ENCODE measurements at regions not wholly inside any gene's neighbourhood (a gene's known extent, or its start where the extent isn't known, plus 50 kb on each side); places are given as distances from the start of the nearest gene placed in this dataset.
"Not testable (repeated sequence)": the region's sequence is repeated elsewhere in the genome, so short reads cannot be mapped to it uniquely, and the experiment has no call there.

DNA sequence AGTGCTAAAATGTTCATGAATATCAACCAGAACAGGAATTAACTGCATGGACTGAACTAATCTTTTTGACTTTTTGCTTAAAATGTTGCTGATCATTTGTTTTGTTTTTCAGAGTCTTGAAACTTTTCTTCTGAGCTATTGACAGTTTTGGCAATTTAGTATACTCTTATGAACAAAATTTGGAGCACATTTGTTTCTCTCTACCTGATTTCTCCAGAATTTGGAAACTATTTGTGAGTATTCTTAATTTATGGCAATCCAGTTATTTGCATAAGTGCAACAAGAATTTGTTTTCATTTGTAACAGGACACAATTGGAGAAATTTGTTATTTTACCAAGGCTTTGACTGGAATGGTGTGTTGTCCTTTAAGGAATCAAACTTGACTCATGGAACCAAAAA lies 107.4 kb downstream of the RTP4 start:
- not testable (repeated sequence) for DNase-seq (ENCODE audit: low spot score)

DNA sequence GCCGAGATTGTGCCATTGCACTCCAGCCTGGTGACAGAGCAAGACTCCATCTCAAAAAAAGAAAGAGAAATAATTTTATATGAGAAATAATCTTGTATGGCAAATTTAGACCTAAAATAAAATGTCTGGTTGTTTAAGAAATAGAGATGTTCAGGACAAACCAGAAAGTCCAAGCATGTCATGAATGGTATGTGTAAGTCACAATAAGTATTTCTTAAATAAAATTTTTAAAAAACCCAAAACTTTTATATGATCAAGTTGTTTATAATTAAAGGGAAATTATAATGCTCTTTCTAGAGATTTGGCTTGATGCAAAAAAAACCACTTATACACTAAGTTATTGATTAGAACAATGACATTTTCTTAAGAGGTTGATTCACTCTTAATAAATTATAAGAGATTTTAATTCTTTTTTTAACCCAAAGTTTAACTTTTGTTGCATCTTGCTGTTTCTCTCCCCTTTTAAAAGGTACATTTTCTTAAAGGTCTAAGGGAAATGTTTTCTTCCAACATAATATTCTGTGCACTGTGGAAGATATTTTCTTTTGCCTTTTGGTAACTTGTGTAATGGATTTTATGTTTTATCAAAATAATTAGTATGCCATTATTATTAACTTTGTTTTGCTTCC lies 105.7 kb downstream of the RTP4 start:
- no peak for DNase-seq (ENCODE audit: low spot score)

GRCh38 chr3:187466306-187466705 lies 98.1 kb downstream of the RTP4 start:
- DNase-seq (ENCODE audit: low spot score), result not testable (repeated sequence)

DNA sequence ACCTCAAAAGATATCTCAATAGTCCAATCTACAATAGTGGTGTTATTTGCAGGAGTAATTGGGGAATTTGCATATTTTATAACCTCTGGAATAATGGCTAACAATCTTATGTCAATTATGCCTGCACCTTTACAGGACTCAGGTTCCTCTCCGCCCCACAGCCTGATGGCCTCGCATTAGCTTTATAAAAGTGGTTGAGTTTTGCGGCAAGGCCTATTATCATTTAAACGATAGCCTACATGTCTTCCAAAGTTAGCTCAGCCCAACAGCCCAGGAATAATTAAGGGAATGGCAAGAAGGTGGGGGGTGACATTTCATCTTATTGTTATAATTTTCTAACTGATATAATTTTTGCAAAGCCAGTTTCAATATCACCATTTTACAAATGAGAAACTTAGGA lies 97.3 kb downstream of the RTP4 start:
- no peak for DNase-seq (ENCODE audit: low spot score)

DNA sequence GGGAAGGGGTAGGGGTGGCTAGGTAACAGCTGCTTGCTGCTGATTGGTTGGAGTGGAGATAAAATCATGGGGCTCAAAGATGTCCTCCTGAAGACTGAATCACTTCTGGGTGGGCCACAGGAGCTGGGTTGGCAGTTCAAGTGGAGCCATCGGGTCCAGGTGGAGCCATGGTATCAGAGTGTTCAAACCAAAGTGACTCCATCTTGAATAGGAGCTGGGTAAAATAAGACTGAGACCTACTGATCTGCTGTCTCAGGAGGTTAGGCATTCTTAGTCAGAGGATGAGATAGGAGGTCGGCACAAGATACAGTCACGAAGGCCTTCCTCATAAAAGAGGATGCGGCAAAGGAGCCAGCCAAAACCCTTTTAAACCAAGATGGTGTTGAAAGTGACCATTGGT lies 96.5 kb downstream of the RTP4 start:
- DNase-seq (ENCODE audit: low spot score), result no peak

DNA sequence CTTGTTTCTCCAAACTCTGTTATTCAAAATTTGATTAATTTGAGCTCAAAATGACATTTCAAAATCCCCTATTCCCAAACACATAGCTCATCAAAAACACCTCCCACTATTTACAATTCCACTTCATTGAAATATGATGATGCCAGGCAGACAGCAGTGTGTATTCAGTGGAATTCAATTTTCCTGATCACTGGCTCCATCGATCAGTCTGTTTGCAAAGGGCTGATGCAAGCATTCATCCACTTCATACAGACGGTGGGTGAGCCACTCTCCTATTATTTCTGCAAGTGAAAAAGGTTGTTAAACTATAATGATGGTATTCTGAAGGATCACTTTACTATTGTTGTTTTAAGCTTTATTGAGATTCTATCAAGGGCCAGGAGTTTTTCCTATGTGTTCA lies 90.7 kb downstream of the RTP4 start:
- DNase-seq (ENCODE audit: low spot score), result no peak

- no peak for DNase-seq (ENCODE audit: low spot score)
Observed at GRCh38 chr3:187458383-187458782, 90.2 kb downstream of the RTP4 start.

- DNase-seq (ENCODE audit: low spot score), result peak; percentile 23
Observed at GRCh38 chr3:187456250-187456649, 88.1 kb downstream of the RTP4 start.

DNA sequence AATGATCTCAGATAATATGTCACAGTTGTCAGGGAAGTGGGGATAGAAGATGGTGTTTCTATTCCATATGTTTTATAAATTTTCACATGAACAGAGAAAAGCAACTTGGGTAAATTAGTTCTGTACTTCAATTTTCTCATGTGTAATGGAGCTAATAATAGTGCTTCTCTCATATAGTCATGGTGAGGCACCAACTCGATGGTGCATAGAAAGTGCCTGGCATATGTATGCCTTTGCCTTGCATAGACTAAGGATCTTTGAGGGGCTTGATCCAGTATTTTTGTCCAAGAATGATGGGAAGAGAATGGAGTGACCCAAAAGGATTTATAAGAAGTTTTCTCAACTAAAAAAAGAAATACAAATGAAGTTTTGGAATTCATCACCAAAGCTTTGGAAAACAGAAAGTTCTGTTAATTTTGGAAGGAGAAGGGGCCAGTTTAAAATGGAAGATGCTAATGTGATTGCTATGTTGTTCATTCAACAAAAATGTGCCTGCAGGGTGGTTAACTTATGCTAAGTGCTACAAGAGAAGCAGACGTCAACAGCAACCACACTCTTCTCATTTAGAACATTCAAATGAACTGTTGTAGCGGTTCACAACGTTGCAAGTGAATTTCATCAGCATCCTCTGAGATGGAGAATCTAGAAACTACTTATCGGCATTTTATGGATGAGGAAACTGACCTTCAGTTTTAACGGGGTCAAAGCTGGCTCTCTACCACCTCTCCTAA lies 86.1 kb downstream of the RTP4 start:
- no peak for DNase-seq (ENCODE audit: low spot score)

DNA sequence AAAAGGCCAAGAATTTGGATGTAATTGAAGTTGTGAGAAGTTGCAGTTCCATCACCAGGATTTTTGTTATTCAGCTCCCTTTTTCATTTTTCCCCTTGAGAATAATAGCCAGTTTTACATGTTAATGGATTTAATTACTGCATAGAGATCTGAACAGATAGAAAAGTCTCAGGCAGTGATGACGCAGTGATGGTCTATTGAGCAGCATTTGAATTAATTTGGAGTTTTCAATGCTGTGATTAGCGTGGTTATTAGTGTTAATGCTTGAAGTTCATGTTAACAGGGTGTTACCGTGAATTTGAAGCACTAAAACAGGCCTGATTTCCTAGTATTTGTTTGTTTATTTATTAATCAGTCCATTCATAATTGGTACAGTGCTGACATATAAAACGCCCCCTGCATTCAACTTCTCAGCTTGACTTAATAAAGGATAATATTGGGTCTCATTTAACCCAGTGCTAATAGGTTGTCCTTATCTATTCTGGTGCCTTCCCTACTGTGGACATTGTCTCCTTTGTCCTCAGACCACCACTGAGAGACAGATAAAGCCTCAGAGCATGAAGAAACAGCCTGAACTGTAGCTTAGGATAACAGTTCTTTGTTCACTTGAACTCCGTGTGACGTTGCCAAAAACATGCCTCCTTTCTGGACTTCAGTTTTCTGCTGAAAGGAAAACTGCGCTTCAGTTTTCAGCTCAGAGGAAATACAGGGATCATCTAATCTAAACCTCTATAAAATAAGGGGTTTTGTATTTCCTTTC lies 82.4 kb downstream of the RTP4 start:
- DNase-seq (ENCODE audit: low spot score), result no peak

- DNase-seq (ENCODE audit: low spot score), result no peak
Observed at GRCh38 chr3:187448674-187449073, 80.5 kb downstream of the RTP4 start.

DNA sequence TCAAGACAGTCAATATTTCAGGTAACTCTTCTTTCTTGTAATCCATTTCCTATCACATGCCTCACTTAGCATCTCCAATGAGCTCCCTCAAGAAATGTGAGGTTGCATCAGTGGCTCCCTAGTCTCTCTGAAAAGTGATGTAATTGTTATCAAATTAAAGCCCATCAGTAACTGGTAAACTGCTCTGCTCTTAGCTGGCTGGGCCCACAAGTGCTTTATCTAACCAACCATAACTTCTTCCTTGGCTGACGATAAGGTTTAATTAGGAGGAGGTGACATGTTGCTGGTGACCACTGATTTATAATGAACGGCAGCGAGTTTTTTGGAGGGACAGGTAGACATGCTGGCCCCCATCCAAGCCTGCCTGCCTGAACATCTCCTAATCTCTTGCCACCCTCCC lies 79.6 kb downstream of the RTP4 start:
- no peak for DNase-seq (ENCODE audit: low spot score)

DNA sequence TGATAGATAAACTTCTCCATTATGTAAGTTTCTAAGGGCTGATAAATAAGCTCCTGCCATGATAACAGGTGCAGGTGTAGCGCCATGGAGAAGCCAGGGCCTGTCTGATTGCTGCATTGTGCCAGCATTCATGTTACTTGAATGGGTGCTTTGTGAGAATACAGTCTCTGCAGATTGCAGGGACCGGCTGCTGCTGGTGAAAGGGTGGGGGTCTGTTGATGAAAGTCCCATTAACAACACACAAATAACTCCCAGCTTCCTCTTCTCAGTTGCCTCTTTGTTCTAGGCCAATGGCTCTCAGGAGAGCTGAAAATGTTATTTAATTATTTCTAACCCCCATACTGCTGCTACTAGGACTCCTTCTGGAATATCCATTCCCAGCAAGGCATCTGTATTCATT lies 77.2 kb downstream of the RTP4 start:
- no peak for DNase-seq (ENCODE audit: low spot score)

GRCh38 chr3:187434524-187434923 lies 66.3 kb downstream of the RTP4 start:
- no peak for DNase-seq (ENCODE audit: low spot score)

DNA sequence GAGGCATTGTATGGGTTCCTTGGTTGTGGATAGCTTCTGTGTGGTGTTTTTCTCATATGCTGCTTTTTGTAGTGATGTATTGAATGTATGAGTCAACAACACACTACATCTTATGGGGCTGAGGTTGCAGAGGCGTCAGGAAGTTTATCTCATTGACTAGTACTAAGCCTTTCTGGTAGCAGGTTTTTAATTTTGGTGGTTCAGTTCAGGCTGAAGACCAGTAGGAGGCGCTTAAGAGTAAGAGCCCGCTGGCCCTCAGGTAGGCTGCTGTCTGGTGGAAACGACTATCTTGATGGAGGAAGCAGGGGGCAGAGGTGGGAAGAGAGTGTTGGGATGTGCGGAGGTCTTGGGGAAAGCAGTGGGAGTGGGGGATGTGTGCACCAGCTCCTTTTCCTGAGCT lies 62.4 kb downstream of the RTP4 start:
- DNase-seq (ENCODE audit: low spot score), result no peak

All from SK-N-DZ (cell line).